ENCODE measurements at regions not wholly inside any gene's neighbourhood (a gene's known extent, or its start where the extent isn't known, plus 50 kb on each side); places are given as distances from the start of the nearest gene placed in this dataset.

DNA sequence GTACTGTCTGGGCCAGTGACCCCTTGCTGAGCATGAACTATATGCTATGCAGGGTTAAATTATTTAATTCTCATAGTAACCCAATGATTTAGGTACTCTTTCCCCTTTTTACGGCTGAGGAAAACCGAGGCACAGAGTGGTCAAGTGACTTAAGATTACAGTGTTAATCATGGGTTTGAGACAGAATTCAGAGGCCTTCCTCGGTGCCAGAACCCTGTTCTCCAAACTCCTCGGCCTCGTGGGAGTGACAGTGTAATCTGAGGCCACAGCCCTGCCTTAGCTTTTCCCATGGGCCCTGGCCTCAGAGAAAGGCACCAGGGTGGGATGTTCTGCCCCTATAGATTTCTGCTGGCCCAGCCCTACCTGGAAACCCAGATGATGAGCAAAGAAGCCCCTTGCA lies 86.4 kb upstream of the ZNF648 start:
- no peaks in the 10 kb centered on the region for H3K36me3 ChIP-seq (ENCODE audit: control insufficient read depth in 2 of 3, insufficient read depth in 3 of 3, low read length in 3 of 3)
- ChIA-PET POLR2A (no interaction called here), CTCF (interaction anchor here (0.5 to 9.0 kb wide), 4 partner anchors 16 to 250 kb away, joined by 3 to 202 read pairs (median 5); partner anchors contain the start of genes GLUL and TEDDM1)
- DNase-seq (no peak), ATAC-seq (no peak)
- H3K4me3 Mint-ChIP-seq: no peak overlapping the region
- H3K27ac ChIP-seq (ENCODE audit: low read depth, low read length): no peak overlapping the region
- no peaks in the 10 kb centered on the region for H3K9me3 ChIP-seq (ENCODE audit: control insufficient read depth in 2 of 3, low read length in 3 of 3)
- H3K27ac Mint-ChIP-seq: no peak overlapping the region
- H3K27me3 Mint-ChIP-seq: peaks cover 0 to 3% (median 0%) of the 10 kb centered on the region in 5 donors
- H3K27me3 ChIP-seq (ENCODE audit: control insufficient read depth in 2 of 2, insufficient read depth in 2 of 2, low read length in 2 of 2): no peaks in the 10 kb centered on the region
- peaks cover 10 to 56% (median 12%) of the 10 kb centered on the region in 7 donors for H3K4me1 Mint-ChIP-seq
- H3K9me3 Mint-ChIP-seq: peaks cover 0 to 3% (median 0%) of the 10 kb centered on the region in 11 donors
- H3K36me3 Mint-ChIP-seq: no peaks in the 10 kb centered on the region
- no peak overlapping the region for H3K4me3 ChIP-seq (ENCODE audit: low read length)
- intact Hi-C loops (cut with micrococcal nuclease): loop anchor here in 1 of 2 donors (5.0 to 10.0 kb wide), 2 partner anchors 457 to 639 kb away; partner anchors contain the start of genes NPL and RGS16
- no peaks in the 10 kb centered on the region for H3K4me1 ChIP-seq (ENCODE audit: control insufficient read depth in 2 of 2, insufficient read depth in 2 of 2, low read length in 2 of 2)

DNA sequence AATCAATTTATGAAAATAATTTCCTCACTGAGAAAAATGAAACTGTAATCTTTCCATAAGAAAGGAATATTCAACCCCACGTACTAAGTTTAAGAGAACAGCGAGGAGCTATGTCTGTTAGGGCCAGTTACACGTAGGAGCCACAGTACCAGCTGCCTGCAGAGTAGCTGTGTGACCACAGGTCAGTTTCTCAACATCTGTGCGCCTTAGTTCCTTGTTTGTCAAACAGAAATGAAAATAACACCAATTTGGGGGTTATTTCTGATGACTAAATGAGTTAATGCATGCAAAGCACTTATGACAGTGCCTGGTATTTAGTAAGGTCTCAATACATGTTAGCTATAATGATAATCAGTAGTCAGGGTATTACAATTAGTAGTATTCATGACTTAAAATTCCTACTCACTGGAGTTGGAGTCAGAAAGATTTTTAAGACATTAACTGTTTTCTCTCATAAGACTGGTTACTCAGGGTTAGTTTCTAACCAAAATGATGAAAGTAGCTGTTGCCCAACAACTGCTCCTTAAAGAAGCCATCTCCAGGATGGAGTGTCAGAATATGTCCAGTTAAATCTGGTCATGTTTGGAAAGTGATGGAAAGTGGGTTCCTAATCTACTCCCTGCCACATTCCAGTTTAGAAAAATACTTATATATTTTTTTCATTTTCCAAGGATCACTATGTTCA lies 85.8 kb upstream of the ZNF648 start:
- no peaks in the 10 kb centered on the region for H3K27me3 ChIP-seq (ENCODE audit: control insufficient read depth in 2 of 2, insufficient read depth in 2 of 2, low read length in 2 of 2)
- Mint-ChIP-seq H3K9me3 (peaks cover 0 to 3% (median 0%) of the 10 kb centered on the region in 11 donors), H3K27me3 (peaks cover 0 to 5% (median 0%) of the 10 kb centered on the region in 5 donors), H3K27ac (no peak overlapping the region), H3K4me1 (peaks cover 11 to 54% (median 15%) of the 10 kb centered on the region in 7 donors), H3K4me3 (no peak overlapping the region), H3K36me3 (no peaks in the 10 kb centered on the region)
- DNase-seq: no peak
- ChIA-PET CTCF (interaction anchor here (0.7 to 9.0 kb wide), 3 partner anchors 15 to 250 kb away, joined by 3 to 202 read pairs (median 3); partner anchors contain the start of genes GLUL and TEDDM1), POLR2A (no interaction called here)
- H3K4me3 ChIP-seq (ENCODE audit: low read length): no peak overlapping the region
- H3K9me3 ChIP-seq (ENCODE audit: control insufficient read depth in 2 of 3, low read length in 3 of 3): no peaks in the 10 kb centered on the region
- H3K4me1 ChIP-seq (ENCODE audit: control insufficient read depth in 2 of 2, insufficient read depth in 2 of 2, low read length in 2 of 2): no peaks in the 10 kb centered on the region
- ATAC-seq: peak; percentile 51
- H3K27ac ChIP-seq (ENCODE audit: low read depth, low read length): no peak overlapping the region
- no peaks in the 10 kb centered on the region for H3K36me3 ChIP-seq (ENCODE audit: control insufficient read depth in 2 of 3, insufficient read depth in 3 of 3, low read length in 3 of 3)
- intact Hi-C loops (cut with micrococcal nuclease): loop anchor here in 1 of 2 donors (5.0 to 10.0 kb wide), 2 partner anchors 458 to 640 kb away; partner anchors contain the start of genes NPL and RGS16

DNA sequence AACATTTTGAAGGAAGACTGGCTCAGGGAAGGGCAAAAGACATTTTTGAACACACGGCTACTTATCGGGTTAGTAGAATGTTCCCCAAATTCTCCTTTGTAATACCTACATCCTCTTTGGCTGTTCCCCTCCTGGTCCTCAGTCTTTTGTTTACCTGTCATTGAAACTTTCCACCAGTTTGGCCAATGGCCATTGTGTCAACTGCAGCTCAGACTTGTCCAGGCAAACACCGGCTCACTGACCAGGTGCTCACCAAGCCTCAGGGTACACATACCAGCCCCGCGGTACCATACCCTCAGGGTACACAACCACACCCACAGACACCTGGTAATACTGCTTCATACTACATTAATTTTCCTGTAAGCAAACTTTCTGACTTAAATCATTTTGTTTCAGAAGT lies 84.8 kb upstream of the ZNF648 start:
- ATAC-seq (no peak), DNase-seq (no peak)
- Mint-ChIP-seq H3K4me3 (no peak overlapping the region), H3K27ac (peak overlapping the region in 1 of 9 donors; percentile 15), H3K9me3 (peaks cover 0 to under 1% (median 0%) of the 10 kb centered on the region in 11 donors), H3K4me1 (peaks cover 11 to 54% (median 15%) of the 10 kb centered on the region in 7 donors), H3K36me3 (no peaks in the 10 kb centered on the region), H3K27me3 (peaks cover 0 to 5% (median 0%) of the 10 kb centered on the region in 5 donors)
- intact Hi-C loops (cut with micrococcal nuclease): loop anchor here in 1 of 2 donors (5.0 to 10.0 kb wide), 2 partner anchors 459 to 641 kb away; partner anchors contain the start of genes NPL and RGS16
- Histone ChIP-seq H3K27ac (ENCODE audit: low read depth, low read length) (no peak overlapping the region), H3K4me1 (ENCODE audit: control insufficient read depth in 2 of 2, insufficient read depth in 2 of 2, low read length in 2 of 2) (no peaks in the 10 kb centered on the region), H3K4me3 (ENCODE audit: low read length) (no peak overlapping the region), H3K36me3 (ENCODE audit: control insufficient read depth in 2 of 3, insufficient read depth in 3 of 3, low read length in 3 of 3) (no peaks in the 10 kb centered on the region), H3K27me3 (ENCODE audit: control insufficient read depth in 2 of 2, insufficient read depth in 2 of 2, low read length in 2 of 2) (no peaks in the 10 kb centered on the region), H3K9me3 (ENCODE audit: control insufficient read depth in 2 of 3, low read length in 3 of 3) (no peaks in the 10 kb centered on the region)
- ChIA-PET POLR2A (no interaction called here), CTCF (interaction anchor here (0.5 to 9.0 kb wide), 4 partner anchors 14 to 455 kb away, joined by 3 to 202 read pairs (median 47); partner anchors contain the start of genes GLUL and TEDDM1)

DNA sequence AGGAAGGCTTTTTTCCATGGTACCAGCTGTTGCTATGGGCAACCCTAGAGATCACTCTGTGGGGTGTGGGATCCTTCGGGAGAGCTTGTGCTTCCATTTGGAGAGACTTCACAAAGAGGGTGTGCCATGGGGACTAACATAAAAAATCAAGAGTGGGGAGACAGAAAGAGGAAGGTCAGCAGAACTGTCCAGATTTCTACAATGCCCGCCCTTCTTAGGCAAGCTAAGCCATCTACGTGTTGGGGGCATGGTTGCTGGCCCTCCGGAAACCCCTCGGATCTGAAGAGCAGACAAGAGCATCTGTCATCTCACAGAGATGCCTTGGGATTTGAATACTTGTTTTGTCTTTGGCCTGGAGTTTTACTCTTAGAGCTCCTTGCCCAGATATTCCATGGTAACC lies 83.9 kb upstream of the ZNF648 start:
- H3K27ac Mint-ChIP-seq: peak overlapping the region in 1 of 9 donors; percentile 7
- H3K4me1 Mint-ChIP-seq: peaks cover 11 to 54% (median 15%) of the 10 kb centered on the region in 7 donors
- Histone ChIP-seq H3K36me3 (ENCODE audit: control insufficient read depth in 2 of 3, insufficient read depth in 3 of 3, low read length in 3 of 3) (no peaks in the 10 kb centered on the region), H3K4me3 (ENCODE audit: low read length) (no peak overlapping the region), H3K4me1 (ENCODE audit: control insufficient read depth in 2 of 2, insufficient read depth in 2 of 2, low read length in 2 of 2) (no peaks in the 10 kb centered on the region), H3K27ac (ENCODE audit: low read depth, low read length) (no peak overlapping the region), H3K9me3 (ENCODE audit: control insufficient read depth in 2 of 3, low read length in 3 of 3) (no peaks in the 10 kb centered on the region), H3K27me3 (ENCODE audit: control insufficient read depth in 2 of 2, insufficient read depth in 2 of 2, low read length in 2 of 2) (no peaks in the 10 kb centered on the region)
- peaks cover 0 to 6% (median 5%) of the 10 kb centered on the region in 5 donors for H3K27me3 Mint-ChIP-seq
- intact Hi-C loops (cut with micrococcal nuclease): loop anchor here in 1 of 2 donors (5.0 to 10.0 kb wide), 2 partner anchors 459 to 642 kb away; partner anchors contain the start of genes NPL and RGS16
- ChIA-PET CTCF (interaction anchor here (0.6 to 9.0 kb wide), 6 partner anchors 10 to 679 kb away, joined by 3 to 202 read pairs (median 9); partner anchors contain the start of genes GLUL and TEDDM1), POLR2A (interaction anchor here (3.0 kb wide), 1 partner anchor 251 kb away, joined by 16 read pairs; no protein-coding TSS in a partner anchor)
- H3K9me3 Mint-ChIP-seq: no peaks in the 10 kb centered on the region
- DNase-seq (no peak), ATAC-seq (no peak)
- H3K4me3 Mint-ChIP-seq: no peak overlapping the region
- H3K36me3 Mint-ChIP-seq: no peaks in the 10 kb centered on the region

DNA sequence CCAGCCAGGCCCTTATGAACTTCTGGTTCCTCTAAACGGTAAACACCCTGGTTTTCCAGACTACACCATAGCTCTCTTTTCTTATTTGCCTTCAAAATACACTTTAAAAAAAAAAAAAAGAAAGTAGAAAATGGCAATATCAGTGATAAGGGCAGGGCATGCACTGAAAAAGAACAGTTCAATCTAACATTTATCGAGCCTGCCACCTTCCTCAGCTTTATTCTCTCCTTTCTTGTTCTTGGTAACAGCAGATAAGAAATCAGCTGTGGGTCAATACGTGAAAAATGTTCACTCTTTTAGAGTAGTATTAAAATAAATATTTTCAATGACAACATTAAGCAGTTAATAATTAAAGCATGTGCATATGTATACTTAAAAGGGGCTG lies 83.1 kb upstream of the ZNF648 start:
- Histone ChIP-seq H3K9me3 (ENCODE audit: control insufficient read depth in 2 of 3, low read length in 3 of 3) (no peaks in the 10 kb centered on the region), H3K4me1 (ENCODE audit: control insufficient read depth in 2 of 2, insufficient read depth in 2 of 2, low read length in 2 of 2) (no peaks in the 10 kb centered on the region), H3K27ac (ENCODE audit: low read depth, low read length) (no peak overlapping the region), H3K4me3 (ENCODE audit: low read length) (no peak overlapping the region), H3K36me3 (ENCODE audit: control insufficient read depth in 2 of 3, insufficient read depth in 3 of 3, low read length in 3 of 3) (no peaks in the 10 kb centered on the region), H3K27me3 (ENCODE audit: control insufficient read depth in 2 of 2, insufficient read depth in 2 of 2, low read length in 2 of 2) (no peaks in the 10 kb centered on the region)
- ChIA-PET CTCF (interaction anchor here (0.6 to 9.0 kb wide), 9 partner anchors 11 to 678 kb away, joined by 3 to 202 read pairs (median 4); partner anchors contain the start of genes GLUL and TEDDM1), POLR2A (interaction anchor here (0.9 to 3.0 kb wide), 2 partner anchors 245 to 251 kb away, joined by 4 to 16 read pairs; no protein-coding TSS in a partner anchor)
- Mint-ChIP-seq H3K9me3 (no peaks in the 10 kb centered on the region), H3K4me3 (no peak overlapping the region), H3K36me3 (no peaks in the 10 kb centered on the region), H3K4me1 (peaks cover 11 to 49% (median 15%) of the 10 kb centered on the region in 7 donors), H3K27me3 (peaks cover 0 to 10% (median 5%) of the 10 kb centered on the region in 5 donors), H3K27ac (no peak overlapping the region)
- ATAC-seq (no peak), DNase-seq (no peak)
- intact Hi-C loops (cut with micrococcal nuclease): loop anchor here (5.0 to 10.0 kb wide), 6 partner anchors 53 to 643 kb away; partner anchors contain the start of genes NPL (in 1 of the 2) and RGS16 (in 1 of the 2)

DNA sequence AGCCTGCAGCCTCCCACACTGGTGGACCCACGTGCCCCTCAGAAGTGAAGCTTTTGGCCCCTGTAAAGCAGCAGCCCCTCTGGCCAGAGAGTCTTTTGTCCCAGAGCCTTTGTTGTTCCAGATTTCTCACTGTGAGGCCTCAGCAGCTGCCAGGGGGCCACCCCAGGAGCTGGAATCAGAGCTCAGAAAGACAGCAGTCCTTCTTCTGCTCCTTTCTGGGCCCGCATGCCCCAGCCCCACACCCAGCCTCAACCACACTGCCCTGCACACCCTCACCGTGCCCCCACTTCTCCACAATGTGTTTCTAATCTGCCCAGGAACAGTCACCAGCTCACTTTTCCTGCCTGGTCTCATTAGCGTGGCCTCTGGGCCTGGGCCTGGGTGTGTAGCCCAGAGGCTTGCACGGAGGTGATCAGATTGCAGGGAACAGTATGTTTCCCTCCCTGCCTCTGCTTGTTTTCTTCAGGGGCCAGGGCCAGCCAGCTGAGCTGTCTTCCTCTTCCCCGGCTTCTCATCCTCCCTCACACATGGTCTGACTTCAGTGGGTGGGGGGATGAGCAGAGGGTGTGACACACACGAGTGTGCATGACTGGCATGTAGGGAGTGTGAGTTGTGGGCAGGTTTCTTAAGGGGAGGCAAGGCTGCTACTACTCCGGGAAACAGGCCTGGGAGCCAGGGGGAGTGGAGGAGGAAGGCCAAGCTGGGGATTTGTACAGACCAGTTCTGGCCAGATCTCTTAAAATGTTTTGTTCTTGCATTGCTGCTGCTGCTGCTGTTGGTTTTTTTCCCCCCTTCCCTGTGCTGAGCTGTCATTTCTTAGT lies 82.5 kb upstream of the ZNF648 start:
- H3K27ac Mint-ChIP-seq: peak overlapping the region in 1 of 9 donors; percentile 24
- DNase-seq: no peak
- intact Hi-C loops (cut with micrococcal nuclease): loop anchor here (1.0 to 10.0 kb wide), 9 partner anchors 53 to 638 kb away; partner anchors contain the start of gene RGS16 (in 1 of the 2)

More for the DNA sequence above, 82.5 kb upstream of the ZNF648 start:
- peaks cover 7 to 43% (median 14%) of the 10 kb centered on the region in 7 donors for H3K4me1 Mint-ChIP-seq
- ChIA-PET CTCF (interaction anchor here (0.6 to 9.0 kb wide), 21 partner anchors 12 to 620 kb away, joined by 3 to 202 read pairs (median 5); partner anchors contain the start of genes GLUL and TEDDM1), POLR2A (interaction anchor here (0.9 to 3.0 kb wide), 4 partner anchors 9 to 252 kb away, joined by 3 to 16 read pairs (median 4); no protein-coding TSS in a partner anchor)
- no peak overlapping the region for H3K4me3 Mint-ChIP-seq
- H3K4me3 ChIP-seq (ENCODE audit: low read length): no peak overlapping the region
- peak; percentile 61 for ATAC-seq
- H3K27ac ChIP-seq (ENCODE audit: low read depth, low read length): no peak overlapping the region
- no peaks in the 10 kb centered on the region for H3K27me3 ChIP-seq (ENCODE audit: control insufficient read depth in 2 of 2, insufficient read depth in 2 of 2, low read length in 2 of 2)
- H3K36me3 ChIP-seq (ENCODE audit: control insufficient read depth in 2 of 3, insufficient read depth in 3 of 3, low read length in 3 of 3): no peaks in the 10 kb centered on the region
- H3K27me3 Mint-ChIP-seq: peaks cover 0 to 12% (median 5%) of the 10 kb centered on the region in 5 donors
- no peaks in the 10 kb centered on the region for H3K9me3 ChIP-seq (ENCODE audit: control insufficient read depth in 2 of 3, low read length in 3 of 3)
- no peaks in the 10 kb centered on the region for H3K36me3 Mint-ChIP-seq
- no peaks in the 10 kb centered on the region for H3K4me1 ChIP-seq (ENCODE audit: control insufficient read depth in 2 of 2, insufficient read depth in 2 of 2, low read length in 2 of 2)
- no peaks in the 10 kb centered on the region for H3K9me3 Mint-ChIP-seq

Measured in naive thymus-derived CD4-positive, alpha-beta T cell (primary cell).